K562 (cell line): ENCODE measurements at regions not wholly inside any gene's neighbourhood (a gene's known extent, or its start where the extent isn't known, plus 50 kb on each side); places are given as distances from the start of the nearest gene placed in this dataset.

ENCODE experiments used
- ATAC-seq: fragments of 200-7000 bp; cut with Tn5 transposase; 3 replicates; pipeline ENCODE4 v1.9.1; 2020; ENCODE audit warnings: moderate library complexity
- BruUV-seq: library from RNA; stranded (reverse); fragments of 400-500 nt; replicated peaks from 2 replicates; lab custom pipeline; 2021; lab: Mats Ljungman, UMichigan
- CTCF ChIA-PET: fragments of 300-600 bp; formaldehyde crosslinking; extraction: SDS; loops from one replicate; lab custom pipeline; 2021; ENCODE audit warnings: low intra/inter-chr PET ratio; lab: Yijun Ruan, JAX
- POLR2A ChIA-PET: fragments of 300-600, 350-650 bp; sonication (Branson Sonifier 250); formaldehyde crosslinking; extraction: SDS; loops from one replicate; lab custom pipeline; 2021; ENCODE audit warnings: antibody characterized with exemption, inconsistent platforms; lab: Yijun Ruan, JAX
- DNase-seq, 4 experiments: peaks; one replicate each; pipeline versions ENCODE4 v3.0.0 to v3.0.0-alpha.2; 2011 to 2018; ENCODE audit warnings: low spot score in 3 of 4, mixed read lengths in 3 of 4; ENCODE audit errors: extremely low read depth in 1 of 4
- FAIRE-seq: peaks from 2 replicates; lab custom pipeline; 2011; peaks lifted over from hg19 to GRCh38; lab: Jason Lieb, UNC
- H2AFZ ChIP-seq: 2 replicates; pipeline ENCODE4 v1.6.0; 2011; ENCODE audit warnings: low read depth, low read length, control low read depth, inconsistent platforms
- H3K27ac ChIP-seq: fragments of 200-600 bp; 3 replicates; pipeline ENCODE4 v1.8.0; 2011; ENCODE audit warnings: low read depth, mild to moderate bottlenecking, control low read depth, inconsistent platforms, low read length, moderate library complexity, mixed read lengths; ENCODE audit errors: extremely low read depth
- H3K27me3 ChIP-seq, 2 experiments: fragments of 300-600 bp in 1 of 2; 2 replicates in 1 of 2; 3 replicates in 1 of 2; pipeline versions ENCODE4 v1.6.0 to v1.8.0; 2011; ENCODE audit warnings: inconsistent platforms in 2 of 2, low read length in 2 of 2, mild to moderate bottlenecking in 1 of 2, mixed read lengths in 1 of 2, moderate library complexity in 1 of 2; ENCODE audit not compliant: control insufficient read depth in 2 of 2, insufficient read depth in 2 of 2
- H3K36me3 ChIP-seq: fragments of 300-600 bp; 3 replicates; pipeline ENCODE4 v1.8.0; 2011; ENCODE audit warnings: mild to moderate bottlenecking, low read length, inconsistent platforms; ENCODE audit not compliant: control insufficient read depth, insufficient read depth
- H3K4me1 ChIP-seq, 2 experiments: fragments of 200-600 bp in 1 of 2; replicated peaks in 1 of 2; 2 replicates in 1 of 2; 3 replicates in 1 of 2; pipeline versions ENCODE4 v1.5.1 to v1.8.0; 2011; ENCODE audit warnings: inconsistent platforms in 2 of 2, low read length in 2 of 2, mild to moderate bottlenecking in 1 of 2, mixed read lengths in 1 of 2, moderate library complexity in 1 of 2; ENCODE audit not compliant: control insufficient read depth in 2 of 2, insufficient read depth in 2 of 2
- H3K4me2 ChIP-seq: 2 replicates; pipeline ENCODE4 v1.6.1; 2011; ENCODE audit warnings: low read length, control low read depth, inconsistent platforms, mixed read lengths; ENCODE audit not compliant: insufficient read depth
- H3K4me3 ChIP-seq: fragments of 200-600 bp; sonication (generic), shearing (Covaris generic); 2 replicates; pipeline ENCODE4 v1.5.1; 2016; ENCODE audit warnings: control low read depth, inconsistent platforms
- H3K79me2 ChIP-seq: fragments of 200-600 bp; 3 replicates; pipeline ENCODE4 v1.8.0; 2011; ENCODE audit warnings: low read length, inconsistent platforms; ENCODE audit not compliant: control insufficient read depth, insufficient read depth
- H3K9ac ChIP-seq, 2 experiments: 2 replicates each; pipeline versions ENCODE4 v1.6.0 to v1.6.1; 2011; ENCODE audit warnings: low read depth in 2 of 2, low read length in 2 of 2, control low read depth in 1 of 2, inconsistent platforms in 1 of 2, mild to moderate bottlenecking in 1 of 2, mixed read lengths in 1 of 2; ENCODE audit not compliant: insufficient read depth in 1 of 2
- H3K9me1 ChIP-seq: one replicate; pipeline ENCODE4 v1.6.0; 2011; ENCODE audit warnings: inconsistent platforms, mild to moderate bottlenecking, low read length, moderate library complexity; ENCODE audit not compliant: control insufficient read depth, insufficient read depth
- H3K9me3 ChIP-seq: replicated peaks from 2 replicates; pipeline ENCODE4 v1.5.1; 2011; ENCODE audit warnings: low read depth, low read length, inconsistent platforms; ENCODE audit not compliant: control insufficient read depth, insufficient read depth
- H4K20me1 ChIP-seq: replicated peaks from 2 replicates; pipeline ENCODE4 v1.6.1; 2011; ENCODE audit warnings: low read length, inconsistent platforms, mixed read lengths; ENCODE audit not compliant: control insufficient read depth, insufficient read depth
- CHD4 ChIP-seq: fragments of 200-600 bp; sonication (generic); IDR thresholded peaks from 3 replicates; pipeline ENCODE4 v1.6.1; 2012; ENCODE audit warnings: low read depth, mild to moderate bottlenecking, mixed read lengths, low read length, inconsistent platforms; ENCODE audit not compliant: insufficient read depth, insufficient replicate concordance, poor library complexity, severe bottlenecking
- FOXP1 ChIP-seq: sonication (generic); formaldehyde crosslinking; IDR thresholded peaks from 2 replicates; pipeline ENCODE4 v1.8.0; 2022; ENCODE audit warnings: mild to moderate bottlenecking, missing genetic modification reagents
- HDGF ChIP-seq: fragments of 450-650 bp; IDR thresholded peaks from 2 replicates; pipeline ENCODE4 v1.6.1; 2016
- KLF13 ChIP-seq: fragments of 450-650 bp; IDR thresholded peaks from 2 replicates; pipeline ENCODE4 v1.6.1; 2016; ENCODE audit warnings: missing genetic modification characterization, low read depth, mild to moderate bottlenecking, missing compliant biosample characterization, moderate library complexity, borderline replicate concordance
- POLR2G ChIP-seq: fragments of 200-400 bp; formaldehyde crosslinking; IDR thresholded peaks from 2 replicates; pipeline ENCODE4 v1.6.1; 2017; ENCODE audit warnings: low read depth, mild to moderate bottlenecking, antibody characterized with exemption, low read length, moderate library complexity
- PRPF4 ChIP-seq: fragments of 200-400 bp; formaldehyde crosslinking; IDR thresholded peaks from one replicate; pipeline ENCODE4 v1.6.1; 2017; ENCODE audit warnings: low read length, low read depth, mild to moderate bottlenecking; ENCODE audit not compliant: insufficient read depth, poor library complexity, severe bottlenecking
- RHOXF2B ChIP-seq: fragments of 250-450 bp; sonication (Bioruptor Pico); conservative IDR thresholded peaks from 2 replicates; pipeline ENCODE4 v1.5.1; 2021
- WGBS: fragments of 100-300 bp; shearing (Covaris generic); methylation state at CpG from one replicate; pipeline ENCODE4 v1.1.6; 2016; ENCODE audit warnings: low coverage, mixed read lengths; ENCODE audit not compliant: insufficient coverage; ENCODE audit errors: missing lambda C conversion rate; 5-methylcytosine and 5-hydroxymethylcytosine counted together
- in situ Hi-C: fragments of 300-500 bp; cut with MboI; formaldehyde crosslinking; loops from 4 replicates; pipeline ENCODE4 v1.15.0; 2018; ENCODE audit warnings: inconsistent platforms, mixed read lengths
- intact Hi-C: fragments of 100-400 bp; cut with micrococcal nuclease; formaldehyde crosslinking; loops from 2 replicates; pipeline ENCODE4 v1.14.2; 2022
- TF ChIP-seq, protein P1 (sequence below): fragments of 450-650 bp; IDR thresholded peaks from 2 replicates; pipeline ENCODE4 v1.6.1; 2016; ENCODE audit warnings: low read depth, mild to moderate bottlenecking, moderate library complexity
- TF ChIP-seq, protein P2 (sequence below): fragments of 250-450 bp; sonication (Bioruptor Pico); IDR thresholded peaks from 2 replicates; pipeline ENCODE4 v1.5.0; 2020; ENCODE audit warnings: mild to moderate bottlenecking, borderline replicate concordance
- TF ChIP-seq, protein P3 (sequence below): sonication (generic); formaldehyde crosslinking; IDR thresholded peaks from 2 replicates; pipeline ENCODE4 v1.8.1; 2023; ENCODE audit warnings: mild to moderate bottlenecking, missing genetic modification reagents, moderate library complexity
- TF ChIP-seq, protein P4 (sequence below): sonication (generic); formaldehyde crosslinking; IDR thresholded peaks from 2 replicates; pipeline ENCODE4 v1.8.1; 2023; ENCODE audit warnings: mild to moderate bottlenecking, missing genetic modification reagents
- TF ChIP-seq, protein P5 (sequence below): fragments of 250-450 bp; sonication (Bioruptor Pico); IDR thresholded peaks from 2 replicates; pipeline ENCODE4 v1.5.0; 2021; ENCODE audit warnings: mild to moderate bottlenecking, moderate library complexity

DNA sequence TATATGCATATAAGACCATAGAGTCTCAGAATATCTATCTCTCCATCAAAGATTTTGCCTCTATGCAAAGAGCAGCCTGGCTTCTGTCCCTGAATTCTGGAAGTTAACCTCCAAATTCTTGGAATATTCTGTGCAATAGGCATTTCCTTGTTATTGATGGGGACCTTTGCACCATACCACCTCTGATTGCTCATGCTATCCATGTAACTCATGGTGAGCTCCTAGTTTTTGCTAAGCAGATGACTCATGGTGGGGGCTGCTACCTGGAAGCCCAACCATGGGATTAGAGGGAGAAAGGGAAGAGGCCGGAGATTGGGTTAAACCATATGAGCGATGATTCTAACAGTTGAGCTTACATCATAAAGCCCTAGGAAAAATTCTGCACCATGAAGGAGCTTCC, 310.2 kb upstream of the FIGN start (continued):
- TF ChIP-seq, protein P1, sequence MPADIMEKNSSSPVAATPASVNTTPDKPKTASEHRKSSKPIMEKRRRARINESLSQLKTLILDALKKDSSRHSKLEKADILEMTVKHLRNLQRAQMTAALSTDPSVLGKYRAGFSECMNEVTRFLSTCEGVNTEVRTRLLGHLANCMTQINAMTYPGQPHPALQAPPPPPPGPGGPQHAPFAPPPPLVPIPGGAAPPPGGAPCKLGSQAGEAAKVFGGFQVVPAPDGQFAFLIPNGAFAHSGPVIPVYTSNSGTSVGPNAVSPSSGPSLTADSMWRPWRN, result no peak
- TF ChIP-seq HDGF (no peak), PRPF4 (no peak), POLR2G (no peak), CHD4 (no peak)
- TF ChIP-seq, protein P2, sequence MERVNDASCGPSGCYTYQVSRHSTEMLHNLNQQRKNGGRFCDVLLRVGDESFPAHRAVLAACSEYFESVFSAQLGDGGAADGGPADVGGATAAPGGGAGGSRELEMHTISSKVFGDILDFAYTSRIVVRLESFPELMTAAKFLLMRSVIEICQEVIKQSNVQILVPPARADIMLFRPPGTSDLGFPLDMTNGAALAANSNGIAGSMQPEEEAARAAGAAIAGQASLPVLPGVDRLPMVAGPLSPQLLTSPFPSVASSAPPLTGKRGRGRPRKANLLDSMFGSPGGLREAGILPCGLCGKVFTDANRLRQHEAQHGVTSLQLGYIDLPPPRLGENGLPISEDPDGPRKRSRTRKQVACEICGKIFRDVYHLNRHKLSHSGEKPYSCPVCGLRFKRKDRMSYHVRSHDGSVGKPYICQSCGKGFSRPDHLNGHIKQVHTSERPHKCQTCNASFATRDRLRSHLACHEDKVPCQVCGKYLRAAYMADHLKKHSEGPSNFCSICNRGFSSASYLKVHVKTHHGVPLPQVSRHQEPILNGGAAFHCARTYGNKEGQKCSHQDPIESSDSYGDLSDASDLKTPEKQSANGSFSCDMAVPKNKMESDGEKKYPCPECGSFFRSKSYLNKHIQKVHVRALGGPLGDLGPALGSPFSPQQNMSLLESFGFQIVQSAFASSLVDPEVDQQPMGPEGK (CRISPR knock-in tag), result no peak
- TF ChIP-seq, protein P3, sequence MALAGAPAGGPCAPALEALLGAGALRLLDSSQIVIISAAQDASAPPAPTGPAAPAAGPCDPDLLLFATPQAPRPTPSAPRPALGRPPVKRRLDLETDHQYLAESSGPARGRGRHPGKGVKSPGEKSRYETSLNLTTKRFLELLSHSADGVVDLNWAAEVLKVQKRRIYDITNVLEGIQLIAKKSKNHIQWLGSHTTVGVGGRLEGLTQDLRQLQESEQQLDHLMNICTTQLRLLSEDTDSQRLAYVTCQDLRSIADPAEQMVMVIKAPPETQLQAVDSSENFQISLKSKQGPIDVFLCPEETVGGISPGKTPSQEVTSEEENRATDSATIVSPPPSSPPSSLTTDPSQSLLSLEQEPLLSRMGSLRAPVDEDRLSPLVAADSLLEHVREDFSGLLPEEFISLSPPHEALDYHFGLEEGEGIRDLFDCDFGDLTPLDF (CRISPR knock-in tag), result no peak

DNA sequence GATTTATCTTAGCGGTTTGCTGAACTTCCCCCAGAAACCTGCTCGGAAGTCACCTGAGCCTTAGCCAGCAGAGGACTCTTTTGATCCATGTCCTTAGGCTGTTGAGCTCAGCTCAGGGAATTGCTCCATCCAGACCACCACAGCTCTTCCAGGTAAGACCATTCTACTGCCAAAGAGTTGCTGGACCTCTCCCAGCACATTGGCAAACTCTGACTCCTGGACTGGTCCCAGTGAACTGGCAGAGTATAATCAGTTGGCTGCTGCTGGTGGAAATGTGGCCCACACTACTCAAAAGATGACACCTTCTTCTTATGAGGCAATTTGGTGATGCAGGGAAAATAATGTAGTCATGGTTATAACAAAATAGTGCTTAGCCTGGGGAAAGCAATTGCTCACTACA, 308.8 kb upstream of the FIGN start:
- intact Hi-C loops (no loop called here), in situ Hi-C loops (no loop called here)
- no peak overlapping the region for H3K4me2 ChIP-seq
- H3K27ac ChIP-seq, result no peak overlapping the region
- no TSS peak for BruUV-seq
- POLR2A ChIA-PET, result no interaction called here
- H3K9me3 ChIP-seq, result peaks cover 2% of the 10 kb centered on the region; the same call in 1 of the 2 replicates
- CTCF ChIA-PET, result no interaction called here
- no peaks in the 10 kb centered on the region for H4K20me1 ChIP-seq
- no peak for DNase-seq
- no peak overlapping the region for H3K4me3 ChIP-seq
- no peaks in the 10 kb centered on the region for H3K4me1 ChIP-seq
- H2AFZ ChIP-seq, result no peak overlapping the region
- no peaks in the 10 kb centered on the region for H3K79me2 ChIP-seq
- 5% methylated on average over 2 of the region's 2 CpGs for WGBS
- ATAC-seq, result no peak
- no peak for FAIRE-seq
- H3K36me3 ChIP-seq, result no peaks in the 10 kb centered on the region
- no peak overlapping the region for H3K9ac ChIP-seq
- H3K27me3 ChIP-seq, result no peaks in the 10 kb centered on the region
- no peaks in the 10 kb centered on the region for H3K9me1 ChIP-seq
- TF ChIP-seq RHOXF2B (CRISPR knock-in tag) (no peak), KLF13 (tag) (no peak), FOXP1 (CRISPR knock-in tag) (no peak)
- TF ChIP-seq, protein P4, sequence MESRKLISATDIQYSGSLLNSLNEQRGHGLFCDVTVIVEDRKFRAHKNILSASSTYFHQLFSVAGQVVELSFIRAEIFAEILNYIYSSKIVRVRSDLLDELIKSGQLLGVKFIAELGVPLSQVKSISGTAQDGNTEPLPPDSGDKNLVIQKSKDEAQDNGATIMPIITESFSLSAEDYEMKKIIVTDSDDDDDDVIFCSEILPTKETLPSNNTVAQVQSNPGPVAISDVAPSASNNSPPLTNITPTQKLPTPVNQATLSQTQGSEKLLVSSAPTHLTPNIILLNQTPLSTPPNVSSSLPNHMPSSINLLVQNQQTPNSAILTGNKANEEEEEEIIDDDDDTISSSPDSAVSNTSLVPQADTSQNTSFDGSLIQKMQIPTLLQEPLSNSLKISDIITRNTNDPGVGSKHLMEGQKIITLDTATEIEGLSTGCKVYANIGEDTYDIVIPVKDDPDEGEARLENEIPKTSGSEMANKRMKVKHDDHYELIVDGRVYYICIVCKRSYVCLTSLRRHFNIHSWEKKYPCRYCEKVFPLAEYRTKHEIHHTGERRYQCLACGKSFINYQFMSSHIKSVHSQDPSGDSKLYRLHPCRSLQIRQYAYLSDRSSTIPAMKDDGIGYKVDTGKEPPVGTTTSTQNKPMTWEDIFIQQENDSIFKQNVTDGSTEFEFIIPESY (CRISPR knock-in tag), result no peak
- TF ChIP-seq, protein P5, sequence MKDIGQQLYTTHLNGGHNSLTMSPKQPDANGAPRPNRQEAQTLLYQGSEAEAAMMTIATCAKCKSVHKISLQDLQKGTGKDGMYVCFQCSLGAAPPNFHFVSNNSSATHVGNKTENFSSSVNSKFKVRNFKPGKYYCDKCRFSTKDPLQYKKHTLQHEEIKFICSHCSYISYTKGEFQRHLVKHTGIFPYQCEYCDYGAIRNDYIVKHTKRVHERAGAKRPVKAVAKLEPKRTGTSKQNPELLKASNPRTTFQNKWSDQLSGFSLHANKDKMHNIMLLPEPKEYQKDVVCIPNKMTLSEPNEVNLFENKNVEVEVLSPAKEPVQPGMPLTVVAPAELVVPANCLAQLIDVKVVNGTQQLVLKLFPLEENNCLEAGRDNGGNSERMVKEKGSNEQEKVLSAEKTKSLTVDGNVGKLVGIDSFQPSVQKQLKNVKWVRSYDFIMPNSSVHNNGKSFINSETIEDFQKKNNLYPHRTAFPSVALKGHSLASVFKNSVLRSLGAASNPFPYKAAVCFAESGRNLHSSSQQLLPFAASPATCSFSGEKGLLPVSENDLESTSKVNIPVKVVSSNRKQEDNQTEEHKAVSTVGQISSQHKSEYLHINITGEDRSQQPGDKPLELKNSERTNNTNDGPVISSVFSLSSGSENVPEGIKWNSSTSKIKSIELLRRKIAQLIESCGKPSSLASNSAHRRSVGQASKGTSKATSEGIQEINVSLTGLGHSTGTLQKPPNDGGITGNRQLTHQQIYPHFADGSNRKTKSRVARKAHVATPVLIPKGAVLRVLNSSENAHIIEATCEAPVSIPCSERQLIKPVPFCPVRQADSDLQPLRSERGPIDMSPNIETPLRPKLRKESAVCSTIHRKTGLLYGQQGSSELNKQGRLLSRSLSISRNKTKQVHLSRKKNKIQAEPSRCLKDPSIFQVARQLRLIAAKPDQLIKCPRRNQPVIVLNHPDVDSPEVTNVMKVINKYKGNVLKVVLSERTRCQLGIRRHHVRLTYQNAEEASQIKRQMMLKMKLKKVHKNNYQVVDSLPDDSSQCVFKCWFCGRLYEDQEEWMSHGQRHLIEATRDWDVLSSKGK (CRISPR knock-in tag), result no peak
